Globus pallidus (tissue), 1 donor: ENCODE measurements at regions not wholly inside any gene's neighbourhood (a gene's known extent, or its start where the extent isn't known, plus 50 kb on each side); places are given as distances from the start of the nearest gene placed in this dataset.
"Not testable (repeated sequence)": the region's sequence is repeated elsewhere in the genome, so short reads cannot be mapped to it uniquely, and the experiment has no call there.

Experiments used
- DNase-seq: peaks from one replicate; pipeline ENCODE4 v3.0.0-alpha.2; 2015; ENCODE audit warnings: low spot score

DNA sequence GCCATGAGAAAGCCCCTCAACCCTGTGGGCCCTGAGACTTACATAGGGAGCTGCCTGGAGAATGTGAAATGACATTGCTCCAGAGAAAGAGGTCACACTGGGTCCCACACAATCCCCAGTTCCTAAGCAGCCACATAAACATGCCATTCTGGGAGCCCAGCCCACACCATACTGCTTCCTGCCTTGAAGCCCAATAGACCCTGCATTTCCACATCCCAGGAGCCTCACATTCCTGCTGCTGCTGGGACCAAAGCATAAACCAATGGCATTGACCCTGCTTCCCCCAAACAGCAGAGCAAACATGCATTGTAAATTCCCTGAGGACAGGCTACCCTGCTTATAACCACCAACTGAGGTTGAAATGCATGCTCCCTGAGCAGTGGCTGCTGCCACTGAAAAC is 1117.6 kb upstream of the SLC39A10 start:
- DNase-seq, result no peak

DNA sequence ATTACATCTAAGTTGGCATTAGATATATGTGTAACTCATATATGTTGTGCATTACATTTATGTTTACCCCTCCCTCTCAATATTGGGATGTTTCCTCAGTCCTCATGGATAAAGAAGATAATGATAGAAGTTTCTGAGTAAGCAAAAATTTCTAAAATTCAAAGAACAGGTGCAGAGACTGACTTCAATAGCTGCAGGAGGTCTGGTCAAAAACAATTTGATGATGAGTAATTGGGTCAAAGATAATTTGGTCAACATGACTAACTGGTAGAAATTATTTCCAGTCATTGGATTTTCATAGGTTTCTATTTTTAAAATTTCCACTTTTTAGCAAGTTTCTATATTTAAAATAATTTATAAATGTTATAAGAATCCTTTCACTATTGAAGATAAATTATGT is 1130.9 kb upstream of the SLC39A10 start:
- DNase-seq, result no peak

DNA sequence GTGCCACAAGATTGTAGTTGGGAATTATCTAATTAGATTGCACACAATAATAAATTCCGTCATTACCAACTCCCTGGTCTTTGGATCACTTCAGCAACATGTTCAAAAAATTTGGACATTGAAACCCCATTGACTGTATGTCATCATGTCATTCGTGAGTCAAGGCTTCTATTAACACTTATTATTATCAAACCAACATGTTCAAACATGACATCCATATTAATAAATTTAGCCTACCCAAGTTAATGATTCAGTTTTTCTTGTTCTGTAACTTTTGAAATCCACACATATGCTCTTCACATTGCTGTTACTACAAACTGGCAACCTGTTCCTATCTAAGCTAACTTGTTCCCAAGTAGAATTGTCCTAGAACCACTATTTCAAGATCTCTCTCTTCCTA is 1142.7 kb upstream of the SLC39A10 start:
- no peak for DNase-seq

DNA sequence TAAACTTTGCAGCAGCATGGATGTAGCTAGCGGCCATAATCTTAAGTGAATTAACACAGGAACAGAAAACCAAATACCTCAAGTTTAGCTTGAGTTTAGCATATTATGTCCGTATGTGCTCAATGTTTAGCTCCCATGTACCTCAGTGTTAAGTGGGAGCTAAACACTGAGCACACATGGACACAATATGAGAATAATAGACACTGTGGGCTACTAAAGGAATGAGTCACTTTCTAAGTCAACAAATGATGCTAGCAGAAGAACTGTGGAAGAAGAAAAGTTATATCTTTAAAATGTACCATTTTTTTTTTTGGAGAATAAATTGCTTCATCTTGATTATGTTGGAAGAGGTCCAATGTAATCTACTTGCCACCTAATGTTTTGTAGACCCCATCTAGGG is 1146.0 kb upstream of the SLC39A10 start:
- not testable (repeated sequence) for DNase-seq

DNA sequence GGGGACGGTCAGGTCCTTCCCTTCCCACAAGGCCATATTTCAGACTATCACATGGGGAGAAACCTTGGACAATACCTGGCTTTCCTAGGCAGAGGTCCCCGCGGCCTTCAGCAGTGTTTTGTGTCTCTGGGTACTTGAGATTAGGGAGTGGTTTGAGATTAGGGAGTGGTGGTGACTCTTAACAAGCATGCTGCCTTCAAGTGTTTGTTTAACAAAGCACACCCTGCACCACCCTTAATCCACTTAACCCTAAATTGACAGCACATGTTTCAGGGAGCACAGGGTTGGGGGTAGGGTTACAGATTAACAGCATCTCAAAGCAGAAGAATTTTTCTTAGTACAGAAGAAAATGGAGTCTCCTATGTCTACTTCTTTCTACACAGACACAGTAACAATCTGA is 1152.2 kb upstream of the SLC39A10 start:
- not testable (repeated sequence) for DNase-seq

DNA sequence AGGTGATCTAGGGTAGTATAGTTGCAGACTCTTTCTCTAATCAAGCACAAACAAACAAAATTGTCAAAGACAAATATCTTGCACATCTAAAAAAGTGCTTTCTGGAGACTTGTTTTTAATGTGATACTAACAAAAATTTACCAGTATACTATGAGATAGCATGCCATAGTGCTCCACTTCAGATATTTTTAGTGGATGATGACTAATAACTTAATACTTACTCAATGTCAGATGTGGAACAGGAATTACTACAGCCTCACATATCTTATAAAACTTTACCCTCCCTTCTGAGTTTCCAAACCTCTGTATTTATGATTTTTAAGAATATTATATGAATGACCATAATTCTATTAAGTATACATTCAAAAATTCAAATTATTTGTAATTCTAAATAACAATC is 1162.0 kb upstream of the SLC39A10 start:
- no peak for DNase-seq

DNA sequence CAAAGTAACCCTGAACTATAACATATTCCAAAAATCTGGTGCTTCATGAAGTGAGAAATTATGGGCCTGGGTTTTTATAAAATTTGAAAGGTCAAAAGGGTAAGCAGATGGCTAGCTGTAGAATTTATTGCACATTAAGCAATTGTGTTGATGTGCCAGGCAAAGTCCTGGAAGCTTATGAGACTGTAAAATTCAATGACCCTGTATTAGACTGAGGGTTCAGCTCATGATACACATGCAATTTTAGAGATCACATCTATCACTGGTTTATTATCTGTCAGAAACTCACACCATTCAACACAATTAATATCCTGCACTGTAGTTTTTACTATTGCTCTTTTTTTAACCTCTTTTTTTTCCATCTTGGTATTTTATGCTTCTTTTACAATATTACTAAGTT is 1162.6 kb upstream of the SLC39A10 start:
- DNase-seq, result no peak

DNA sequence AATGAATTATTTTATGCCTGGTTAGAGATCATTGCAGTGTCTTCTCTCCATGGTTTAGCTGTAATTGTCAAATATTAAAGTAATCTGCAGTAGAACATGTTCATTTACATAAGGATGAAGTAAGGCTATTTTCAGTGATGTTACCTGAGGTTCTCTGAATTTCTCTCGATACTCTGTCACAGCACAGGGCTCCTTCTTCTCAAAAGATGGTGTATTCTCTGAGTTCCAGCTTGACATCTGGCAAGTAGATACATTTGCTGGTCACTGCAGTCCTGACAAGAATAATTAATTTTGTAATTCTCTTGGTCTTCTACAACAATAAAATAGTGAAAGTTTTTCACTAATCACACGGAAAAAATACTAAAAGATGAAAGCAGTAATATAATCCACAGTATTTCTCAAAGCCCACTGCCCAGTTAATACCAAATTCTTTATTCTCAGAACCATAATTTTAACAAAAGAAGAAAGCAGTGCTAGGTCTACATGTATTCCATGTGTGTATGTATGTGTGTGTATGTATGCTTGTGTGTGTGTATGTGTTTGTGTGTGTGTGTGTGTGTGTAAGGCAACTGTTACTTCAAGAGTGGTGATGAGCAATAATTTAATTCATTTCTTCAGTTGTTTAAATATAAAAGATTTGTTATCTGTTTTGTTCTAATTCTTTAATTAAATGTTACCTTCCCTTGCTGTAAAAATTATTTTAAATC is 1165.5 kb upstream of the SLC39A10 start:
- no peak for DNase-seq

DNA sequence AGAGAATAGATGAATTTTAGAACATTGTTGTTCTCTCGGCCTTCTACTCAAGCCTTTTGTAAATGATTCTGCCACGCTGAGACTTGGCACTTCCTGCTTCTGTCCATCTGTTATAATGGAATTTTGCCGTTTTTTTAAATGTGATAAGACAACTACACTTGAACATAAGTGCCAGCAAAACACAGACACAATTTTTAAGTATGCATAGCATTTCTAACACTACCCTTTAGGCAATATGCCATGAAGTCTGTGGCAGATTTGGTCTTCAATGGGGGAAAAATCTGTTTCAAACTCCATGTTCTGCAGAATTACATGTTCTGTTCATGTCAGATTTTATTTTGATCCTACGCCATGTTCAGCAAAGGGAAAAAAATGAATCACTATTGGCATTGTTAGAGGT is 1170.7 kb upstream of the SLC39A10 start:
- no peak for DNase-seq

DNA sequence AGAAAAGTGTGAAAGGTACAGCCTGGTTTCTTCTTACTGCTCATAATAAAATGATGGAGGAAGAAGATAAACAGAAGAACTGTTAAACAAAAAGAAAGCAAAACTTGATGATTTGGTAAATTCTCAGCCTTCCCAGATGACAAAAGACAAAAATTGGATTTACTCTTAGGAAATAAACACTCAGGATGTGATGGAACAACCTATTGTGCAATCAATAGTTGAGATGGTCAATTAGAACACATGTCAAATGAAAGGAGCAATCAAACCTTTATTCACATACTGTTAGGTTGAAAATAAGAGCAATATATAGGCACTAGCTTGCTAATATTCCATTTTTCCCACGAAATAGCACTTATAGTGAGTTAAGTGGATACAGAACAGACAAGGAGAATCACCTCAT is 1174.0 kb upstream of the SLC39A10 start:
- no peak for DNase-seq

DNA sequence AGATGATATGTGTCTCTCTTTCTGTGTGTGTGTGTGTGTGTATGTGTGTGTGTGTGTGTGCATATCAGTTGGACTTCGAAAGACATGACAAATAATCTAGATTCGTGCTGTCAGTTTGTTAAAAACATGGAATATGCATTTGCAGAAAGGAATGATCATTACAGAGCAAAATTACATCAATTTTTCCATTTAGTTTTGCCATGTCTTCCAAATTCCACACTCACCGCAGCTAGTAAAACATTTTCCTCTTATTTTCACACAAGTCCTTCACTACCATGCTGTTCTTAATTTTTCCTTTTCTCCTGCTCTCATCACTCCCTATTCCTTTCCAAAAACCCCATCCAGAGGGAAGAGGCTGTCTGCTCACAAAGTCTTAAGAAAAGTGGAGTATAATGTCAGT is 1191.4 kb upstream of the SLC39A10 start:
- DNase-seq, result no peak

DNA sequence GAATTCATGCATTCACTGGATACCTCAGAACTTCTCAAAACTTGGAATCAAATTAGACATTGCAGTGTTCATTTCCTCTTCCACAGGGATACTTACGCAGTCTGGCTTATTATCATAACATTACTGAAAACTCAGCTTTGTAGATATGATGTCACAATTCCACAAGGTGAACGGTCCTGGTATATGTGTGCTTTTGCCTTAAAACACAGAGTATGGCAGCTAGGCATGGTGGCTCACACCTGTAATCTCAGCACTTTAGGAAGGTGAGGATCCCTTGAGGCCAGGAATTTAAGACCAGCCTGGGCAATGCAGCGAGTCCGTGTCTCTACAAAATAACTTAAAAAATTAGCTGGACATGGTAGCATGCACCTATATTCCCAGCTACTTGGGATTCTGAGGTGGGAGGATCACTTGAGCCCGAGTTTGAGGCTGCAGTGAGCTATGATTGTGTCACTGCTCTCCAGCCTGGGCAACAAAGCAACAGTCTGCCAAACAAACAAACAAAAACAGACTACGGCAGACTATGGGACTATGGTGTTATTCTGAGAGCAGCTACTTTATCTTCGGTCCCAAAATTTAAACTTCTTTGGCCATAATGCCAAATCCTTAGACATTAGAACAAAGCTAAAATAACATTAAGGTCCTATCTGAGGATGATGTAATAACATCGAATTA is 1191.9 kb upstream of the SLC39A10 start:
- no peak for DNase-seq

DNA sequence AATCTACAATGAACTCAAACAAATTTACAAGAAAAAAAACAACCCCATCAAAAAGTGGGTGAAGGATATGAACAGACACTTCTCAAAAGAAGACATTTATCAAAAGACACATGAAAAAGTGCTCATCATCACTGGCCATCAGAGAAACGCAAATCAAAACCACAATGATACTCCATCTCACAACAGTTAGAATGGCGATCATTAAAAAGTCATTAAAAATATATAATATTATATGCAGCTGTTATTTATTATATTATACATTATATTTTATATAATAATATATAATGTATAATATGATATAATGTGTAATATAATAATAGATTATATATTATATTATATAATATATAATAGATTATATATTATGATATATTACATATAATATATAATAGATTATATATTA is 1194.1 kb upstream of the SLC39A10 start:
- not testable (repeated sequence) for DNase-seq

DNA sequence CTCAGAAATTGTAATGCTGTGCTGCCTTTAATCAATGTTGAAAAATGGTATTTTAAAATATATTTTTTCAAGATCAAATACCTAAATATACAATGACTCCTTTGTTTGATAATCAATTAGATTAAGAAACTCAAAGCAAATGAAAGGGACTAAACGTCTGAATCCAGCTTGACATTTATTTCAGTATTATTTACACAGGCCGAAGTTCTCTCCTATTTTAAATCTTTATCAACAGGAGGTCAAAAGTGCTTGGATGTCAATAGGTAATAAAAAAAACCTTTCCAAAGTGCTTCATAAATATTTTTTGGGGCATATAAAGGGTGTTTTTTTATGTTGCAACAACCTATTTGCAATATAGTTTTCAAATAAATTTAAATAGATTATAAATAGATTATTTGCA is 1201.7 kb upstream of the SLC39A10 start:
- DNase-seq, result no peak

DNA sequence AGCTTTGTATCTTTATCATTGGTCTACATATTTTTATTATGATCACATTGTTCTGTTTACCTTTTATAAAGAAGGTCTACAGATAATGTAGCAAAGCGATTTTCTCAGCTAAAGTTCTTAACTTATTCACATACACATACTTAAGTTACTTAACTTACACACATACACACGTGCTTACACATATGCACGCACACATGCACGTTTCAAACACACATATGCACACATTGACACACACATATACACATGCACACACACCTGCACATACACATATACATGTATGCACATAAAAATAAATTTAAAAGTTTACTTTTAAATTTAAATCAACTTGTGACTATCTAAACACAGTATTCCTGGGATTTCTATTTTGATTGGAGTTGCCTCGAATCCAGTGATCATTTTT is 1204.5 kb upstream of the SLC39A10 start:
- DNase-seq, result no peak

DNA sequence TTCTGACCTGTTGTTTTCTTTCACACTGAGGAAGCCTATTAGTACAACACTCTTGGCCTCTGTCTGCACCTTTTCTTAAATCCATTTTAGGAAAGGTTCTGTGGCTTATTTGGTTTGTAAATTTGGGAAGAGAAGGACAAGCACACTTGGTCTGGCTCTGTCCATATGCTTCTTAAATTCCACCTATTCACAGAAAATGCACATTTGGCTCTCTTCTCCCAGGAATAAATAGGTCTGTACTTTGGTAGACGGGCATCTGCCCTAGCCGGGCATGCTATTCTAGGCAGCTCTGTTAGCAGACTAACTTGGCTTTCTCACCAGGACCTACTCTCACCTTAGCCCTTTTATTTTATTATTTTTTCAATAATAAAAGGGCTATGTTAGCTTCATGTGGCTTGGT is 1211.8 kb upstream of the SLC39A10 start:
- DNase-seq, result no peak

DNA sequence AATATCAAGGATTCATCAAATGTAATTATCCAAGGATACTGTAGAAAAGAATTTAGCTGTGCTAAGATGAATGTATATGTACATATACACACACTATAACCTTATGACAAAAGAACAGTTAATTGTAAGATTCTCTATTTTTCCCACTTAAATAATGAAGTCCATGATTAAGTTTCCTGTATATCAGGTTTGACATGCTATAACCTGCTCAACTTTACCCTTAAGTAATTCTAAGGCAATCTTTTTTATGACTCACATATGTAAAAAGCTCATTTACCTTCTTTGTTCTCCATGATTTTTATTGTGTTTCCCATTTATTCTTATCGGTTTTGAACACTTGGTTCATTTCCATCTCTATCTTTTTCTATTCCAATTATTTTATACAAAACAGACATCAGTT is 1213.1 kb upstream of the SLC39A10 start:
- no peak for DNase-seq

DNA sequence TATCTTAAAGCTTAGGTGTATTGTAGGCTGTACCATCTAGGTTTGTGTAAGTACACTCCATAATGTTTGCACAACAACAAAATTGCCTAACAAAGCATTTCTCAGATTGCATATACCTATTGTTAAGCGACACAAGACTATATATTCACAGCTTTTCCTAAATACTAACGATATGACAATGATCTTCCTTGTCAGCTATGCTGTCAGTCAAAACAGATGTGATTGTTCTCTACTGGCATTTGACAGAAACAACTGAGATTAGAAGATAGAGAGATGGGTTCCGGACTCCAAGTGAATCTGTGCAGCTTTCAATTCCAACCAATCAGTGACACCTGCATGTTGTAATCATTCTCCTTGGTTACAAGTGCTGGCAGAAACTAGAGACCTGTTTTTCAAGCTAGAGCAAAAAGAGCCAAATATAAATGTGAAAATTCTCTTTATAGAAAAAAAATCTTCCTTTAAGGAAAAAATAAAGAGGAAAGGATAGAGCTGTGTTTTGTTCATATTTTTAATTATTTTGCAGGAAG is 1232.3 kb upstream of the SLC39A10 start:
- DNase-seq, result no peak

DNA sequence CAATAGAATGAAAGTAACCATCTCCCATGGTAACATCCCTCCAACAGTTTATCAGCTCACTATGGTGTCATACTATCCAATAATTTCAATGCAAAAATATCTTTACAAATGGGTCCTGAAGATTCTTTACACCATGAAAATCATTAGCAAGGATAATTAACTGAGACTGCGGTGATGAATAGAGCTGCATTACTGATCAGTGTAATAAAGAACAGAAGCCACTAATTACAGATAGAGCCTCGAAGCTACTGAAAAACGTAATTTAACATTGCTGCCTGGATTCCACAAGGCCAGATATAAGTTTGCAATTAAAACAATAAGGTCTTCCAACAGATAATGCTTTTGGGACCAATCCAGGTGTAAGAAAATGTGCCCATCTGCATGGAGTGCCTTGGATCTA is 1245.8 kb upstream of the SLC39A10 start:
- no peak for DNase-seq

DNA sequence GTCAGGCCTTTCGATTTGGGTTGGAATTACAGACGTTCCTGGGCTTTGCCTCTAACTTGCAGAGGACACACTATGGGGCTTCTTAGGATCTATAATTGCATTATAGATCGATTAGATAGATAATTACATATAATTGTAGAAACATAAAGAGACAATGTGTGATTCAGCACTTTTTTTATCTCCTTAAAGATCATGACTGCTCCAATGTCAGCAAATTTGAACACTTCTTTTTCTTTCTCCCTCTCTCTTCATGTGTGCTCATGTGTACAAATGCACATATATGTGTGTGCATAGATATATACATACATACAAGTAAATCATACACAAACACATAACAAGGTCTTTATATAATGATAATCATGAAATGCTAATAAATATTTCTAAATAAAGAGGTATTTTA is 1261.2 kb upstream of the SLC39A10 start:
- no peak for DNase-seq

DNA sequence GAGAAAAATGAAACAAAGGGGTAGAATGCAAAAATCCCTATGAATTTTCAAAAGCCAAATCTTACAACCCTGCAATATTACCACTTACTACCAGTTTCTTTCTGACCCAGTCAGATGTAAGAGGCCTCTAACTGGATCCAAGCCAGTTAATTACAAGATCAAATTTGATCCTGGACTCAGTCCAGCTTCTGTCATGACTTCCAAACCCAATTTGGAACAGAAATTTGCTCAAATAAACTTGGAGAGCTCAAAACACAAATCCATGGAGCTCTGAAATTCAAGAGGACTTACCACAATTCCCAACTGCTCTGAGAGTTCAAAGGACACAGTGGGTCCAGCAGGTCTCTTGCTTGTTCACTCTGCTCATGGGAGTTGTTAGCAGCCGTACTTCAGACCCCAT is 1271.7 kb upstream of the SLC39A10 start:
- DNase-seq, result no peak

DNA sequence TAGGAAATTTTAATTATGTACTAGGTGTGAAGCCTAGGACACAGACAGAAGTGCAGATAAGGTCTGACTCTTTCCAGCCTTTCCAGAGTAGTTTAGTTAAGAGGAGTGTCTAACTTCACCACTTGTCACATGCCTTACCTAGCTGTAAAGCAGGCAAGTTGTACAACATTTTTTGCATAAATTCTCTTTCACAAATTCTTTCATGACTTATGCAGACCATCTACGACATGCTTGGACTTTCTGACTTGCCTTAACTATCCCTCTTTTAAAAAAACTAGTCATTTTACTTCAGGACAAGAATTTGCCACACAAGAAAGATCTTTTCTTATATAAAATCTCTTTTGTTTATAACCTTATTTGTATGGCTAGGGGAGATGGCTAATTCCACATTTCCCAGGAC is 1273.6 kb upstream of the SLC39A10 start:
- no peak for DNase-seq

DNA sequence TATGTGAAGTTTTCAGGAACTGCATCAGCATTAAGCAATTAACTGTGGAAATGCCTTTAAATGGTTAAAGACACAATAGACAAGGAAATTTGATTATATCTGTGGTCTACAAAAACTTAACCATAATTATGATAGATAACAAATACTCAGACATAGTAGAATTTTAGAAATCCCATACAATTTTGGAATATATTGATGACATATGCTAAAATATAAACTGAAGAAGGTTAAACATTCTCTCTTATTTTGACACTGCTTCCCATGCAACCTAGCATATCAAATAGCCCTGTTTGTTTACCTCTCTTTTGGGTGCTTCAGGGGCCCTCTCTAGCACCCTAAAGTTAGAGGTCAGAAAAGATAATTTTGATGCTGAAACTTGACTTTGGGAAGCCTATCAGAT is 1274.8 kb upstream of the SLC39A10 start:
- no peak for DNase-seq

DNA sequence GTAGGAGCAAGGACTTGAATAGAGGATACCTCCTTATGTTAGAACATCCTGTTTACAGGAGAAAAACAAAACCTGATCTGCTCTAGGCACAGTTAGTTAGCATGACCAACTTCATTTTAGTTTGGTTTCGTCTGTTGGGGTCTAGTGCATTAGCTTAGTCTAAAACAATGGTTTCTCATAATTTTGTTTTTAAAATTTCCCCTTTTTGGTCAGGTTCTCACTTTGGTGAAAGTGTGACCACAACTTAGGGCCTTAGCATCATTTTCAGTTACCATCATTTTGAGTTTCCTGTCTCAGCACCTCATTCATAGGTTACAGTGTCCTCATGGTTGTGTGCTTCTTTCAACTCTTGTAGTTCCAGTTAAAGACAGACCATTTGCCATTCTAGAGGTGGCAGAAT is 1277.0 kb upstream of the SLC39A10 start:
- DNase-seq, result no peak
